ENCODE measurements at regions not wholly inside any gene's neighbourhood (a gene's known extent, or its start where the extent isn't known, plus 50 kb on each side); places are given as distances from the start of the nearest gene placed in this dataset.

DNA sequence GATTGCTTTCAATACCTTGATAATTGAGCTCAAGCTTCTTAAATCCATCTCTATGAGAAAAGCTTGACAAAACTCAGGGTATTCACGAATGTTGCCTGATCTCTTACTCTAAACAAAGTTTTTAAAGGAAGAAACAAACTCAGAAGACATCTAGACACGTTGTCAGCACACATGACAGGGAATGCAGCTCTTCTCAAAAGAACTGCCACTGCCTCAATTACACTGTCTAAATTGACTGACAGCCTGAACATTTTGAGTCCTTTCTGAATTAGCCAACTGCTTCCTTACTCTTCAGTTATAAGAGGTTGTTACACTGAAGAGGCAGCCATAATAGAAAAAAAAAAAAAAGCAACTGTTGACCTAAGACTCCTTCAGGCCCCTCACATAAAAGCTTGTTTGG, 1646.7 kb upstream of the B3GALT2 start:
- TF ChIP-seq, protein P1, sequence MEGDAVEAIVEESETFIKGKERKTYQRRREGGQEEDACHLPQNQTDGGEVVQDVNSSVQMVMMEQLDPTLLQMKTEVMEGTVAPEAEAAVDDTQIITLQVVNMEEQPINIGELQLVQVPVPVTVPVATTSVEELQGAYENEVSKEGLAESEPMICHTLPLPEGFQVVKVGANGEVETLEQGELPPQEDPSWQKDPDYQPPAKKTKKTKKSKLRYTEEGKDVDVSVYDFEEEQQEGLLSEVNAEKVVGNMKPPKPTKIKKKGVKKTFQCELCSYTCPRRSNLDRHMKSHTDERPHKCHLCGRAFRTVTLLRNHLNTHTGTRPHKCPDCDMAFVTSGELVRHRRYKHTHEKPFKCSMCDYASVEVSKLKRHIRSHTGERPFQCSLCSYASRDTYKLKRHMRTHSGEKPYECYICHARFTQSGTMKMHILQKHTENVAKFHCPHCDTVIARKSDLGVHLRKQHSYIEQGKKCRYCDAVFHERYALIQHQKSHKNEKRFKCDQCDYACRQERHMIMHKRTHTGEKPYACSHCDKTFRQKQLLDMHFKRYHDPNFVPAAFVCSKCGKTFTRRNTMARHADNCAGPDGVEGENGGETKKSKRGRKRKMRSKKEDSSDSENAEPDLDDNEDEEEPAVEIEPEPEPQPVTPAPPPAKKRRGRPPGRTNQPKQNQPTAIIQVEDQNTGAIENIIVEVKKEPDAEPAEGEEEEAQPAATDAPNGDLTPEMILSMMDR (conservative IDR thresholded peaks at IDR 0.05) = no peak
- TF ChIP-seq EZH2 (IDR thresholded peaks at IDR 0.05; ENCODE audit: low read depth) = no peak

Data from PC-9 (cell line).